ENCODE measurements at regions not wholly inside any gene's neighbourhood (a gene's known extent, or its start where the extent isn't known, plus 50 kb on each side); places are given as distances from the start of the nearest gene placed in this dataset.
"Not testable (repeated sequence)": the region's sequence is repeated elsewhere in the genome, so short reads cannot be mapped to it uniquely, and the experiment has no call there.

GRCh38 chr4:64975177-64975576 is 565.9 kb upstream of the TECRL start:
- DNase-seq = no peak

GRCh38 chr4:64969081-64969480 is 559.8 kb upstream of the TECRL start:
- DNase-seq = no peak

- no peak for DNase-seq
These were observed 558.0 kb upstream of the TECRL start for GRCh38 chr4:64967286-64967685.

GRCh38 chr4:64960516-64960915 is 551.3 kb upstream of the TECRL start:
- no peak for DNase-seq

GRCh38 chr4:64940698-64941097 is 531.4 kb upstream of the TECRL start:
- no peak for DNase-seq

GRCh38 chr4:64935469-64936001 is 526.3 kb upstream of the TECRL start:
- no peak for DNase-seq

- no peak for DNase-seq
These were observed 502.6 kb upstream of the TECRL start for GRCh38 chr4:64911846-64912245.

GRCh38 chr4:64903986-64904385 is 494.7 kb upstream of the TECRL start:
- DNase-seq = no peak

GRCh38 chr4:64899563-64899962 is 490.3 kb upstream of the TECRL start:
- DNase-seq = no peak

GRCh38 chr4:64899030-64899429 is 489.8 kb upstream of the TECRL start:
- DNase-seq = not testable (repeated sequence)

GRCh38 chr4:64897683-64898082 is 488.4 kb upstream of the TECRL start:
- DNase-seq = no peak

- no peak for DNase-seq
These were observed 485.8 kb upstream of the TECRL start for GRCh38 chr4:64895031-64895430.

- no peak for DNase-seq
These were observed 484.0 kb upstream of the TECRL start for GRCh38 chr4:64893205-64893604.

GRCh38 chr4:64889906-64890610 is 480.8 kb upstream of the TECRL start:
- DNase-seq = no peak

GRCh38 chr4:64883087-64883807 is 474.0 kb upstream of the TECRL start:
- DNase-seq = no peak

- no peak for DNase-seq
These were observed 473.2 kb upstream of the TECRL start for GRCh38 chr4:64882311-64883086.

GRCh38 chr4:64880557-64880956 is 471.3 kb upstream of the TECRL start:
- no peak for DNase-seq

- DNase-seq = no peak
These were observed 466.8 kb upstream of the TECRL start for GRCh38 chr4:64876021-64876420.

GRCh38 chr4:64870558-64870957 is 461.3 kb upstream of the TECRL start:
- no peak for DNase-seq

- no peak for DNase-seq
These were observed 448.6 kb upstream of the TECRL start for GRCh38 chr4:64857815-64858214.

- DNase-seq = no peak
These were observed 447.9 kb upstream of the TECRL start for GRCh38 chr4:64857198-64857597.

GRCh38 chr4:64846417-64846816 is 437.2 kb upstream of the TECRL start:
- no peak for DNase-seq

Data from nucleus accumbens (tissue), 56 donors.